Stomach (tissue), 8 donors: ENCODE measurements at regions not wholly inside any gene's neighbourhood (a gene's known extent, or its start where the extent isn't known, plus 50 kb on each side); places are given as distances from the start of the nearest gene placed in this dataset.

Source experiments
- DNase-seq, 2 donors: peaks; one replicate each; pipeline versions ENCODE4 v3.0.0 to v3.0.0-alpha.2; 2013 to 2019
- H3K27ac ChIP-seq, 5 donors: fragments of 200-600 bp in 4 of 5; sonication (generic) in 4 of 5; one replicate each; pipeline ENCODE4 v1.5.1; 2013 to 2019; ENCODE audit warnings: mild to moderate bottlenecking in 1 of 5, moderate library complexity in 1 of 5
- H3K27me3 ChIP-seq, 3 donors: fragments of 200-600 bp; sonication (generic); one replicate each; pipeline ENCODE4 v1.5.1; 2017 to 2019; ENCODE audit warnings: mixed run types in 1 of 3
- H3K36me3 ChIP-seq, 4 donors: fragments of 200-600 bp; sonication (generic); 1 replicate in 3 of 4; 2 replicates in 1 of 4; pipeline ENCODE4 v1.5.1; 2016 to 2019
- H3K4me1 ChIP-seq, 4 donors: fragments of 200-600 bp; sonication (generic); one replicate each; pipeline ENCODE4 v1.5.1; 2016 to 2019
- H3K4me3 ChIP-seq, 4 donors: fragments of 200-600 bp; sonication (generic) in 3 of 4; one replicate each; pipeline ENCODE4 v1.5.1; 2016 to 2019; ENCODE audit warnings: mild to moderate bottlenecking in 1 of 4
- H3K9me3 ChIP-seq, 4 donors: fragments of 200-600 bp; sonication (generic); one replicate each; pipeline ENCODE4 v1.5.1; 2016 to 2019
- EP300 ChIP-seq: sonication (generic); formaldehyde crosslinking; IDR thresholded peaks from one replicate; pipeline ENCODE4 v1.6.1; 2017; ENCODE audit warnings: antibody characterized with exemption
- POLR2A ChIP-seq, 4 donors: fragments of 450-650 bp; IDR thresholded peaks; one replicate each; pipeline ENCODE4 v1.6.1; 2016; ENCODE audit warnings: antibody characterized with exemption in 4 of 4, control low read depth in 2 of 4, mild to moderate bottlenecking in 1 of 4, moderate library complexity in 1 of 4
- POLR2AphosphoS5 ChIP-seq, 3 donors: sonication (generic); formaldehyde crosslinking; IDR thresholded peaks; one replicate each; pipeline ENCODE4 v1.6.1; 2016; ENCODE audit warnings: antibody characterized with exemption in 3 of 3
- WGBS, 5 donors: extraction: QIAGEN DNeasy Blood & Tissue Kit in 3 of 5; methylation state at CpG; one replicate each; pipeline versions ENCODE4 v1.1.5 to v1.1.7; 2013 to 2018; 5-methylcytosine and 5-hydroxymethylcytosine counted together
- intact Hi-C: fragments of 100-400 bp; cut with DNase I; formaldehyde crosslinking; loops from one replicate; pipeline ENCODE4 v1.15.1; 2023; ENCODE audit warnings: low total_unique reads
- TF ChIP-seq, protein P1 (sequence below), 7 experiments: fragments of 450-650 bp in 4 of 7; fragments of 200-600 bp in 3 of 7; sonication (generic) in 3 of 7; IDR thresholded peaks; one replicate each; pipeline ENCODE4 v1.5.1; 2016 to 2019; ENCODE audit warnings: antibody characterized with exemption in 7 of 7, control low read depth in 2 of 7, mild to moderate bottlenecking in 1 of 7
- donor health status: healthy with polysubstance abuse.
- donor health status: Bipolar disorder and iron deficiency.
- donor health status: healthy.

DNA sequence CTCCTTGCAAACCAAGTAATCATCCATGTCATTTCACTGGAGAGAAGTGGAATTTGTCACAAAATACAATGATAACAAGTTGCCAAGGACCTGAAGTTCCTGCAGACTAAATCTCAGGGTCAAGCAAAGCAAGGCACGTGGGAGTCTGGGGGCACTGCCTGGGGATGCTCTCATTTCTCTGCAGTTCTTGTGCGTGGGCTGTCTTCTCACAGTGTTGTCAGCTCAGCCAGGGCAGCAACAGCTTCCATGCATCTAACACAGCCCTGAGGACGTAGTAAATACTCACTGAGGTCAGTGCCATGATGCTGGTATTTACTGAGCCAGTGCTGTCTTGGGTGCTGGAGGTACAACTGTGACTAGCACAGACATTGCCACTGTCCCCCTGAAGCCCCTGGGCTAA, 62.9 kb upstream of the CMKLR1 start:
- peaks cover 0 to 16% (median 8%) of the 10 kb centered on the region in 4 donors for H3K9me3 ChIP-seq
- peaks cover 0 to 18% (median 7%) of the 10 kb centered on the region in 4 donors for H3K4me1 ChIP-seq
- no peak for DNase-seq
- WGBS, 5 donors, result 46 to 78% (median 61%) methylated on average over 2 to 3 of the region's 3 CpGs
- H3K36me3 ChIP-seq, result no peaks in the 10 kb centered on the region
- TF ChIP-seq POLR2AphosphoS5 (IDR thresholded peaks at IDR 0.05), result no peak
- TF ChIP-seq, protein P1, sequence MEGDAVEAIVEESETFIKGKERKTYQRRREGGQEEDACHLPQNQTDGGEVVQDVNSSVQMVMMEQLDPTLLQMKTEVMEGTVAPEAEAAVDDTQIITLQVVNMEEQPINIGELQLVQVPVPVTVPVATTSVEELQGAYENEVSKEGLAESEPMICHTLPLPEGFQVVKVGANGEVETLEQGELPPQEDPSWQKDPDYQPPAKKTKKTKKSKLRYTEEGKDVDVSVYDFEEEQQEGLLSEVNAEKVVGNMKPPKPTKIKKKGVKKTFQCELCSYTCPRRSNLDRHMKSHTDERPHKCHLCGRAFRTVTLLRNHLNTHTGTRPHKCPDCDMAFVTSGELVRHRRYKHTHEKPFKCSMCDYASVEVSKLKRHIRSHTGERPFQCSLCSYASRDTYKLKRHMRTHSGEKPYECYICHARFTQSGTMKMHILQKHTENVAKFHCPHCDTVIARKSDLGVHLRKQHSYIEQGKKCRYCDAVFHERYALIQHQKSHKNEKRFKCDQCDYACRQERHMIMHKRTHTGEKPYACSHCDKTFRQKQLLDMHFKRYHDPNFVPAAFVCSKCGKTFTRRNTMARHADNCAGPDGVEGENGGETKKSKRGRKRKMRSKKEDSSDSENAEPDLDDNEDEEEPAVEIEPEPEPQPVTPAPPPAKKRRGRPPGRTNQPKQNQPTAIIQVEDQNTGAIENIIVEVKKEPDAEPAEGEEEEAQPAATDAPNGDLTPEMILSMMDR (IDR thresholded peaks at IDR 0.05), result no peak
- TF ChIP-seq POLR2A (IDR thresholded peaks at IDR 0.05), result no peak
- no peak for TF ChIP-seq EP300
- no peak overlapping the region for H3K4me3 ChIP-seq
- no peaks in the 10 kb centered on the region for H3K27me3 ChIP-seq
- no peak overlapping the region for H3K27ac ChIP-seq
- intact Hi-C loops, result no loop called here

DNA sequence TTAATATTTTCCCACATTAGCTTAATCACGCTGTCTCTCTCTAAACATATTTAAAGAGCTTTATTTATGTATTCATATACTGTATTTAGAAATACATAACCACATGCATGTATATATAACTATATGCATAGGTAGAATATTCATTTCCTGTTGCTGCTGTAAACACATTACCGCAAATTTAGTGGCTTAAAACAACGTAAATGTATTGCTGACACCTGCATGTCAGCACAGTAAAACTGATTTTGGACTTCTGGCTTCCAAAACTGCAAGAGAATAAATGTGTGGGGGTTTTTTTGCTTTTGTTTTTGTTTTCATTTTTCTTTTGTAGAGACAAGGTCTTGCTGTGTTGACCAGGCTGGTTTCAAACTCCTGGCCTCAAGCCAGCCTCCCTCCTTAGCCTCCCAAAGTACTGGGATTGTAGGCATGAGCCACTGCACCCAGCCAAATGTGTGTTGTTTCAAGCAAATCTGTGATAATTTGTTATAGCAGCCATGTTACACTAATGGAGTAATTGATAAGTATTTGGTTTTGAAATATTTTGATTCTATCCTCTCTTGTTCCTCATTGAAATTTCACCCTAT, 61.9 kb upstream of the CMKLR1 start:
- H3K9me3 ChIP-seq, result peaks cover 0 to 9% (median 4%) of the 10 kb centered on the region in 4 donors
- no peak for DNase-seq
- no peaks in the 10 kb centered on the region for H3K36me3 ChIP-seq
- H3K4me3 ChIP-seq, result no peak overlapping the region
- H3K27ac ChIP-seq, result no peak overlapping the region
- 46 to 65% (median 62%) methylated on average over 3 of the region's 3 CpGs for WGBS, 5 donors
- TF ChIP-seq POLR2A (IDR thresholded peaks at IDR 0.05), result no peak
- TF ChIP-seq, protein P1 (IDR thresholded peaks at IDR 0.05), result no peak
- intact Hi-C loops, result no loop called here
- no peaks in the 10 kb centered on the region for H3K27me3 ChIP-seq
- peaks cover 0 to 18% (median 7%) of the 10 kb centered on the region in 4 donors for H3K4me1 ChIP-seq

DNA sequence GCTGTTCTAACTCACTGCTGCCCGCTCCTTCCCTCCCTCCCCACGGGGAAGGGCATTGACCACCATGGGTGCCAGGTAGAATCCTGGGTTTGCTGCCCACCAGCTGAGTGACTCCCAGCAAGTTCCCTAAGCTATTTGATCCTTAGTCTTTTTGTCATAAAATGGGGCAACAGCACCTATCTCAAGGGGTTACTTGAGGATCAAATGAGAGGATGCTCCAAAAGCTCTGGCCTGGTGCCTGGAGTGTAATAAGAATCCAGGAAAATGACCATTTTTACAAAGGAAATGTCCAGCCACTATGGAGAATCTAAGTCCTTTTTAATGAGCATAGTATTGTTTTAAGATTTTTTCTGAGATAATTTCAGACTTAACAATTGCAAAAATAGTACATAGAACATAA, 61.4 kb upstream of the CMKLR1 start:
- peaks cover 0 to 18% (median 7%) of the 10 kb centered on the region in 4 donors for H3K4me1 ChIP-seq
- DNase-seq, result no peak
- H3K27me3 ChIP-seq, result no peaks in the 10 kb centered on the region
- no peaks in the 10 kb centered on the region for H3K36me3 ChIP-seq
- 74 to 100% (median 82%) methylated on average over 2 of the region's 2 CpGs for WGBS, 5 donors
- intact Hi-C loops, result no loop called here
- peaks cover 0 to 4% (median under 1%) of the 10 kb centered on the region in 4 donors for H3K9me3 ChIP-seq
- TF ChIP-seq POLR2A (IDR thresholded peaks at IDR 0.05) (no peak), POLR2AphosphoS5 (IDR thresholded peaks at IDR 0.05) (no peak), EP300 (no peak)
- TF ChIP-seq, protein P1 (IDR thresholded peaks at IDR 0.05), result no peak
- no peak overlapping the region for H3K27ac ChIP-seq
- no peak overlapping the region for H3K4me3 ChIP-seq

DNA sequence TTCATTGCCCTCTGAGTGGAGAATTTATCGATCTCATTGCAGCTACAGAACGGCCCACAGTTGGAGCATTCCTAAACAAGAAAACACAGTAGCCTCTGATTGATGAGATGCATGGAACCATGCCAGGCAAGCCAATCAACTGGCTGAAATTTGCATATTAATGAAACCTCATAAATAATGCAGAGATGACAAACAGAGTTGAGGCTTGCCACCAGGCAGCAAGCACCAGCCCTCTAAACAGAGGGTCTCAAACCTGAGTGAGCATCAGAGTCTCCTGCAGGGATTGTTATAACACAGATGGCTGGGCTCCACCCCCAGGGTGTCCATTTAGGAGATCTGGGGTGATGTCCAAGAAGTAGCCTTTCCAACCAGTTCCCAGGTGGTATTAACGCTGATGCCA, 60.9 kb upstream of the CMKLR1 start:
- intact Hi-C loops, result no loop called here
- no peak for DNase-seq
- H3K4me1 ChIP-seq, result peaks cover 0 to 18% (median 7%) of the 10 kb centered on the region in 4 donors
- H3K36me3 ChIP-seq, result no peaks in the 10 kb centered on the region
- TF ChIP-seq EP300 (no peak), POLR2A (IDR thresholded peaks at IDR 0.05) (no peak), POLR2AphosphoS5 (IDR thresholded peaks at IDR 0.05) (no peak)
- TF ChIP-seq, protein P1 (IDR thresholded peaks at IDR 0.05), result no peak
- H3K9me3 ChIP-seq, result peaks cover 0 to 3% (median 0%) of the 10 kb centered on the region in 4 donors
- H3K27ac ChIP-seq, result no peak overlapping the region
- H3K4me3 ChIP-seq, result no peak overlapping the region
- WGBS, 5 donors, result 55 to 64% (median 61%) methylated on average over 3 of the region's 3 CpGs
- H3K27me3 ChIP-seq, result no peaks in the 10 kb centered on the region
